D721Med (cell line): ENCODE measurements at regions not wholly inside any gene's neighbourhood (a gene's known extent, or its start where the extent isn't known, plus 50 kb on each side); places are given as distances from the start of the nearest gene placed in this dataset.
"Not testable (repeated sequence)": the region's sequence is repeated elsewhere in the genome, so short reads cannot be mapped to it uniquely, and the experiment has no call there.

Source experiments
- DNase-seq: peaks from one replicate; pipeline ENCODE4 v3.0.0; 2011; ENCODE audit warnings: low spot score; ENCODE audit not compliant: insufficient read length
- FAIRE-seq: peaks from 2 replicates; lab custom pipeline; 2011; peaks lifted over from hg19 to GRCh38; lab: Jason Lieb, UNC
- TF ChIP-seq, protein P1 (sequence below): IDR thresholded peaks from 2 replicates; pipeline ENCODE4 v1.5.1; 2012; ENCODE audit warnings: mild to moderate bottlenecking, control low read depth; ENCODE audit not compliant: insufficient read depth; ENCODE audit errors: missing control alignments

DNA sequence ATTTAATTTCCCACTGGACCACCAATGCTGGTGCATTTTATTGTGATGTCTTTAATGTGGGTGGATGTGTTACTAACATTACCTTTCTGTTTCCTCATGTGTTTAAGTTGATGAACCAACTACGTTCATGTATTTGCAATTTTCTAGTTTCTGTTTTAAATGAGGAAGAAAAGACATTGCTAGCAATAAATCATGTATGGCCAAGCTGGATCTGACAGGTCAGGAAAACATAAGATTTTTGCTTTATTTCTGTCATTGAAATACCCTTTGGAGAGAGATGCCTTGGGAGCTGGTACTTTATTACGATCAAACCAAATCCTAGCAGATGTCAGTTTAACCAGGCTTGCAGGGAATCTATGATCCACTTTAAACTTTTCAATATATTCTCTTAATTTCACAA is 553.2 kb downstream of the RFC3 start:
- DNase-seq (no peak), FAIRE-seq (no peak)
- TF ChIP-seq, protein P1, sequence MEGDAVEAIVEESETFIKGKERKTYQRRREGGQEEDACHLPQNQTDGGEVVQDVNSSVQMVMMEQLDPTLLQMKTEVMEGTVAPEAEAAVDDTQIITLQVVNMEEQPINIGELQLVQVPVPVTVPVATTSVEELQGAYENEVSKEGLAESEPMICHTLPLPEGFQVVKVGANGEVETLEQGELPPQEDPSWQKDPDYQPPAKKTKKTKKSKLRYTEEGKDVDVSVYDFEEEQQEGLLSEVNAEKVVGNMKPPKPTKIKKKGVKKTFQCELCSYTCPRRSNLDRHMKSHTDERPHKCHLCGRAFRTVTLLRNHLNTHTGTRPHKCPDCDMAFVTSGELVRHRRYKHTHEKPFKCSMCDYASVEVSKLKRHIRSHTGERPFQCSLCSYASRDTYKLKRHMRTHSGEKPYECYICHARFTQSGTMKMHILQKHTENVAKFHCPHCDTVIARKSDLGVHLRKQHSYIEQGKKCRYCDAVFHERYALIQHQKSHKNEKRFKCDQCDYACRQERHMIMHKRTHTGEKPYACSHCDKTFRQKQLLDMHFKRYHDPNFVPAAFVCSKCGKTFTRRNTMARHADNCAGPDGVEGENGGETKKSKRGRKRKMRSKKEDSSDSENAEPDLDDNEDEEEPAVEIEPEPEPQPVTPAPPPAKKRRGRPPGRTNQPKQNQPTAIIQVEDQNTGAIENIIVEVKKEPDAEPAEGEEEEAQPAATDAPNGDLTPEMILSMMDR, result no peak

DNA sequence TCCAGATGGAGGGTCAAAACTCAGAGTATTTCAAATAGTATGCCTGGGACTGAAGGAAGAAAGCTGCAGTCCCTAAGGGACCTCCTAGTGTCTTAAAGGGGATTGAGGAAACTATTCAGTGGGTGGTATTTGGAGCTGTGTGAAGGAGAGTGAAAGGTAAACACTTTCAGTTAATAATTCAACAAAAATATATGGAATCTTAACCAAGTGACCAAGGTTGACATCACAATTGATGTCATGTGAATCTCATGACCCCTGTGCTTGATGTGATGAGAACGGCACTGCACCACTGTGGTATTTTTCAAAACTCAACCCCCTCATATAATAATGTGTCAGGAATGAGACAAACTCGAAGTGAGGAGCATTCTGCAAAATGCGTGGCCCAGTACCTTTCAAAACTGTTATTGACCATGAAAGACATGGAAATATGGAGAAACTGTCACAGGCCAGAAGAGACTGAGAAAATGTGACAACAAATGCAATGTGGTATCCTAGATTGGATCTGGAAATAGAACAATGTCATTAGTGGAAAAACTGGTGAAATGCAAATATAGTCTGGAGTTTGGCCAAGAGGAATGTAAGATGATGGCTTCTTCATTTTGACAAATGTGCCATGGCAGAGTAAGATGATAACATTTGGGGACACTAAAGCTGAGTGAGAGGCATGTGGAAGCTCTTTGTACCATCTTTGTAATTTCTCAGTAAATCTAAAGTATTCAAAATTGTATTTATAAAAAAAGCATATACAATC is 553.9 kb downstream of the RFC3 start:
- FAIRE-seq (no peak), DNase-seq (no peak)
- TF ChIP-seq, protein P1, result no peak

DNA sequence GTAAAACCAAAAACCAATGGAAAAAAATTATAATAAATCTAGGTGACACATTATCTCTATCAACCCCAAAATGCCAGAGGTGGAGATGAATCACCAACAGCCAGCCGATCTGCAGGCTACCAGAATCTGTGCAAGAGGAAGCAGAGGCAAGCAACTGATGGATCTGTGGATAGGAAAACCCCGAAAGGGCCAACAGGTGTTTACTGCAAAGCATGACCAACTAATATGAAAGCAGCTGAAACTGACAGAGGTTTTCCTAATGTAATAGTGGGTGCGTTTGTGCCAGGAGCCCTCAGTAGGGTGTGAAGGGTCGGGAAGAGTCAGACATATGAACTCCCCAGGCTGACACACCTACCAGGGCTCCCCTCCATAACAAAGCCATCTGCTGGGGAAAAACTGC is 554.6 kb downstream of the RFC3 start:
- DNase-seq (no peak), FAIRE-seq (no peak)
- TF ChIP-seq, protein P1, result no peak

DNA sequence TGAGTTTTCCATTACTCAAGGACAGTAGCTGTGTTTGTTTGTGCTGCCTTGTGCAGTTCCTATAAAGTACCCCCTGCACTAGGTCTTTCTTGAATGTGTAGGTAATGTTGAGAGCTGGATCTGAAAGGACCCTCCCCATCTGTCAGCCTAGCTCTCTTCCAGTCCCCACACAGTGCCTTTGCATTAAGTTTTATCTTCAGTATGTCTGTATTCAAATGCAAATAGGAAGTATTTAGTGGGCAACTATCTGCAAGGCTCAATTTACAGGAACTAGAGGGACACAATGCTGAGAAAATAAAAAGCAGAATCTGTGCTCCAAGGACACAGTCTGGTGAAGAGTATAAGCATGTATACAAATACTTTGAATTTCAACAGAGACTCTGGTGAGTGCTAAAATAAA is 558.5 kb downstream of the RFC3 start:
- no peak for DNase-seq
- no peak for FAIRE-seq
- TF ChIP-seq, protein P1, result no peak

DNA sequence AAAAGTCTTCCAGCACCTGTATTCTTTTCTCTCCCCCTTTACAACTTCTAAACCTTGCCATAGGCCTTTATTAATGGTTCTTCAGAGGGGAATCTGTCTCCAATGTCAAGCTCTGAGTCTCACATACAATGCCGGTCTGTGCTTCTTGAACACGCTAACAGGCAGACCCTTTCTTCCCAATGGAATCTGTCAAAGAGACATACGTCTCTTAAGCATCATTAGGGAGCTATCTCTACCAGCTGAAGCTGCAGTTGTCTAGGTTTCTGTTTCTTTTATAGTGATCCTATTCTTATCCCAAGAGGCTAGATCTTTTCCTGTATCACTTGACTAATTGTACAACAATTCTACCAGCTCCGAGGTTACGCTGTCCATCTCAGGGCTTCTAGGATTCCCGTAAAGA is 560.8 kb upstream of the NBEA start:
- TF ChIP-seq, protein P1, result no peak
- DNase-seq, result no peak

DNA sequence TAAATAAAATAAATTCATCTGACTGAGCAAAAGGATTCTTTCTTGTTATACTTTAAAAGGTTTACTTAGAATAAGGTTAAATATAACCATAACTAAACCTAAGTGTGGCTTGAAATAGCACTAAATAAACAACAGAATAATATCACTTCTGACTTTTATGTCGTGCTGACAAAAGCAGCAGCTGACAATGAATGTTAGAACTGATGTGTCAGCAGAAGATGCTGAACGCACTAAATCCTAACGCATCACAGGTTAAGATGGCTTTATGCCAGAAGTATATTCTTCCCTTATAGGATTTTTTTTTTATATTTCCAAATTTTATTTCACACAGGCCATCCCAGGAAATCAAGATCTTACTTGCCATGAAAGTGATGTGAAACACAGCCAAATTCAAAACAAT is 558.3 kb upstream of the NBEA start:
- TF ChIP-seq, protein P1, result no peak
- no peak for DNase-seq
- FAIRE-seq, result no peak

More for the DNA sequence above, 560.8 kb upstream of the NBEA start:
- FAIRE-seq, result no peak

DNA sequence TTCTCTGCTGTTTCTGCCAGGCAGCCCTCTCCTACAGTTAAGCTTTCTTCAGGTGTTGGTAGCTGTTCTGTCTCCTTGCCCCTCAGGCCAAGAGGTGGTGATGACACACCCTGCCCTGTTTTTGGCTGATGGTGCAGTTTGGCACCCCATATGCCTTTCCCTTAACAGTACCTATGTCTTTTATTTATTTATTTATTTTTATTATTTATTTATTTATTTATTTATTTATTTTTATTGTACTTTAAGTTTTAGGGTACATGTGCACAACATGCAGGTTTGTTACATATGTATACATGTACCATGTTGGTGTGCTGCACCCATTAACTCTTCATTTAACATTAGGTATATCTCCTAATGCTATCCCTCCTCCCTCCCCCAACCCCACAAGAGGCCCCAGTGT is 555.8 kb upstream of the NBEA start:
- FAIRE-seq, DNase-seq: not testable (repeated sequence)

DNA sequence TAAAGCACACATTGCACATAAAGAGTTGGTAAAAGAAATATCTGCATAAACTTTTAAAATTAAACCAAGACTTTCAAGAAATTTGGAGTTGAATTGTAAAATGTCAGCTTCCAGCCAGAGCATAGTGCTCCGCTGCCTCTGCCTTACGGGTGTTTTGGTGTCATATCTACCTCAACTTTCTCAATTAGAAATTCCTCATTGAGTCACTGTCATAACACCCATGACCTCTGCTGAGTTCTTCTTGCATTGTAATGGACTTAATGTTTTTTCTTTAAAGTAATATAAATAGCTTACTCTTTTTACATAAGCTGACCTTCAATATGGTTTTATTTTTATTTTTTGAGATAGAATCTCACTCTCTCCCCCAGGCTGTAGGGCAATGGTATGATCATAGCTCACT is 551.0 kb upstream of the NBEA start:
- FAIRE-seq (no peak), DNase-seq (no peak)
- TF ChIP-seq, protein P1, result no peak
